ENCODE measurements at regions not wholly inside any gene's neighbourhood (a gene's known extent, or its start where the extent isn't known, plus 50 kb on each side); places are given as distances from the start of the nearest gene placed in this dataset.
"Not testable (repeated sequence)": the region's sequence is repeated elsewhere in the genome, so short reads cannot be mapped to it uniquely, and the experiment has no call there.

DNA sequence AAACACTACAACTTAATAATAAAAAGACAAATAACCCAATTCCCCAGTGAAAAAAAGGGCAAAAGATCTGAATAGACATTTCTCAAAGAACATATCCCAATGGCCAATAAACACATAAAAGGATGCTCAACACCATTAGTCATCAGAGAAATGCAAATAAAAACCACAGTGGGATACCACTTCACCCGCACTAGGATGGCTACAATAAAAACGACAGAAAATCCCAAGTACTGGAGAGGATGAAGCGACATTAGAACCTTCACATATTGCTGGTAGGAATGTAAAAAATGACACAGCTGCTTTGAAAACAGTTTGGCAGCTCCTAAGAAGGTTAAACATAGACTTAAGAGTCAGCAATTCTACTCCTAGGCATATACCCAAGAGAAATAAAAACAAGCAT, 140.6 kb upstream of the ARX start:
- DNase-seq (ENCODE audit: low spot score) (no peak), ATAC-seq (no peak)
- intact Hi-C loops (cut with DNase I) = no loop called here

DNA sequence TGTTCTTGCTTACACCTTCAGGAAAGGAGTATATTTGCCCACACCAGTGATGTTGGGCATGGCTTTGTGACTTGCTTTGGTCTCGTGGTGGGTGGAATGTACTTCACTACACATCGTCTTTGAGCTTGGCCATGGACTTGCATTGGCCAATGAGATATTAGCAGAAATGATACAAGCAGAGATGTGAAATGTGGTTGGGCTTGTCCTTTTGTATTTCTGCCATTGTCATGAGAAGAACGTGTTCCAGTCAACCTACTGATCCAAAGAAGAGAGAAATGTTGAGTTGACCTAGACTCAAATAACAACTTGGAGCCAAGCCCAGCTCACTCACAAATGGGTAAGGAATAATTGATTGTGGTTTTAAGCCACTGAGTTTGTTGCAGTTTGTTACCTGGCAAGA, 138.4 kb upstream of the ARX start:
- ATAC-seq (no peak), DNase-seq (ENCODE audit: low spot score) (no peak)
- intact Hi-C loops (cut with DNase I) = no loop called here

DNA sequence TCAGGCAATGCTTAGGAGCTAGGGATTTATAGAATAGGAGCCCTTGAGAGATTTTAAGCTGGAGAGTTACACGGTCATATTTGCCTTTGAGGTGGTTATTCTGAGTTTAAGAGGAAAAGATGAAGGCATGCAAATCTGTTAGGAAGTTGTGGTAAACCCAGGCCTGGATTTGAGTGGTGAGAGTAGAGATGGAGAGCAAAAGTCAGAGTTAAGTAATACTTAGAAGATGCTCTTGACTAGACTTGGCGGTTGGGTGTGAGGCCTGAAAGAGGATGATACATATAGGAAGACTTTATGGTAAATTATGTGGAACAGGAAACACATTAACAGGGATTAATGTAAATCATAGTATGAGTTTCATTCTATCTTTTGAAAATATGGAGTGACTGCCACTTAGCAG, 136.0 kb upstream of the ARX start:
- no peak for DNase-seq (ENCODE audit: low spot score)
- no peak for ATAC-seq
- intact Hi-C loops (cut with DNase I) = no loop called here

DNA sequence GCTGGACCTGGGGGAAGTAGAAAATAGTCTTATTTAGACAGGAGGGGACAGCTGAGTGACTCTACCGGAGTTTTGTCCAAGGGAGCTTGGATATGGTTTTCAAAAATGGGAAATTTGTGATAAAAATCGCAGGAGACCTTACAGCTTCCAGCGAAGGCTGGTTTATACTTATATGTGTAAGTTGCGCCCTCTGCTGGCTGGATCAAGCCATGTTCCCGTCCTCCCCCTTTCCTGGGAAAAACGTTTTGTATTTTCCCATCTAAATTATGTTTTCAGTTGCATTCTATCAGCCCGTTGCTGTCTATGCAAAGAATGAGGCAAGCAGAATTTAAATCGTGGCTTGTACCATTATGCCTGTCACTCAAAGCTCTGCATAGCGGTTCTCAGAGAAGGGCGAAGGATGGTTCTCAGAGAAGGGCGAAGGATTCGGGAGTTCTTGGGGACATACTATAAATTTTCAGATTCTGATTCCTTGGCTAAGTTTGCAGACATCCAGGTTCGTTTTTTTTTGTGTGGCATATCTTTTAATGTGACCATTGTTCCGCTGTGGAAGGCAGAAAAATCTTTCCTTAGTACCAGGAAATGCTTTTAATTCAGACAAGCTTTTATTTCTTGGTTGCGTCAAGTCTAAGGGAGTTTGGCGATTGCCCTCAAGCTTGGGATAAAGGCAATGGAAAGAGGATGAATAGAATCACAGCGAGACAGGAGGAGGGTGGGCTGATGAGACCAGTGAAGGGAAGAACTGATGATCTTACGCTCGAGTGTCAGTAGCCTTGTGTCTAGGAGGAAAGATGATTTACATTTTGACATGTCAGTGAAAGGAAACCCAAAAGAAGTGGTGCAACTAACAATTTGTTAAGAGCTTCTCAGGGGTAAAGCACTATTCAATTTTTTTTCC, 128.5 kb upstream of the ARX start:
- DNase-seq (ENCODE audit: low spot score) (peak; percentile 83), ATAC-seq (peak; percentile 77)
- intact Hi-C loops (cut with DNase I) = no loop called here

DNA sequence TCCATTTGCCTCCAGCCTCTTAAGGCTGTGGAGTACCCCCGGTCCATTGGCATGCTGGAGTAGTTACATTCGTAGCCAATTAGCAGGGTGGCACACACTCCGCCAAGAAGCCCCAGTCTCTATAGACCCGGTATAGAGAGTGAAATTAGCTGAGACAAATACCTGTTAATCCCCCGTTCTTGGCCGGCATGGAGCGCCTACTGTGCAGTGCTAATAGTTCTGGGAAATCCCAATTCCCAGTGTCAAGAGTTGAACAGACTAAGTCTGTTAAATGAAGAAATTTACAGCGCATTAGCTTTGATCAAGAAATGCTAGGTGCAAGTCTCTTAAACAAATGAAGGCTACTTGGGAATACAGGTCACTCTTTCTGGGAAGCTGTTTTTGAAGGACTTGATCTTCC, 127.8 kb upstream of the ARX start:
- DNase-seq (ENCODE audit: low spot score) (no peak), ATAC-seq (no peak)
- intact Hi-C loops (cut with DNase I) = no loop called here

DNA sequence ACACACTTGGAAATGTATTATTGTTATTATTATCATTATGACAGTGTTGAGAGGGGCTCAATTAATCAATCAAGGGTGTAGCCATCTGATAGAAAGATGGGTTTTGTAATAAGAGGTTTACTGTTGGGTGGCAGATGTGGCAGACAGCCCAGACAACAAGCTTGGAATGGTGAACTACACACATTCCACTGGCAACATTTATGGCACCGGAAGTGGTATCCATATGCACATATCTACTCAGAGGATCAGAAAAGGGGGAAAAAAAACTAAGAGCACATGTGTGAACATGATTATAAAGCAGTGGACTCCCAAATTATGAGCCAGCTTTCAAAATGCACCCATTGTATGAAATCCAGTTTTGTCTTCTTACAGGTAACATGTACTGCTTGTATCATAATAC, 125.9 kb upstream of the ARX start:
- ATAC-seq (no peak), DNase-seq (ENCODE audit: low spot score) (no peak)
- intact Hi-C loops (cut with DNase I) = no loop called here

DNA sequence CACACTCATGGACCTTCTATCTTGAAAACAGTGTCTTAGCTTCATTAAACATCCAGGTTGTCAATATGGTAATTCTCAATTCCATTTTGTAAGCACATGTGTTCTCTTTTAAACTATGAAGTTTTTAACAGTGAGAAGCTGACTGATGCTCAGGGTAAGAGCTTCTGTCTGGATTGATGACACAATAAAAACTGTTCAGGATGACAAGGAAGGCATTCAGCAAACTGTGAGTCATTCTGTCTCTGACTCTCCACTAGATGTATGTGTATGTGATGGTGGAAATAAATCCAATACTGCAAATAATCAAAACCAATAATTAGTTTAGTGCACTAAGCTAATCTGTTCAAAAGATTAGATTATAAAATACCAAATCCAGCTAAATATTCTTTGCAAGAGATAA, 115.3 kb upstream of the ARX start:
- no peak for DNase-seq (ENCODE audit: low spot score)
- ATAC-seq = no peak
- intact Hi-C loops (cut with DNase I) = no loop called here

DNA sequence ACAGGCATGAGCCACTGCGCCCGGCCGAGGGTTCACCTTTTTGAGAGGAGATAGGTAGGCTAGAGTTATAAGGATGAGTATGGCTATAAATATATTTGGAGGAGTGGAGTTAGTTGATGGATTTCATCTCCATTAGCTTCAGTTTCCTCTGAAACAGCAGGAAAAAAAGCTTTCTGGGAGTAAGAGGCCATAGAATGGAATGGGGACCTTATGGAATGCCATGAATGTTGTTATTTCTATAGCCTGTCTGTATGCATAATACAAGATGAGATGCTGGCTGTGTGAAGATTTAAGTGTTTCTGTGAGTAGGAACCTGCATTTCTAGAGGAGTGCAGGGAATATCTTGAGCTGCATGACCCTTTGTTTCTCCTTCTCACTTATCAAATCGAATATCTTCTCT, 114.9 kb upstream of the ARX start:
- DNase-seq (ENCODE audit: low spot score) = no peak
- ATAC-seq = no peak
- intact Hi-C loops (cut with DNase I) = no loop called here

DNA sequence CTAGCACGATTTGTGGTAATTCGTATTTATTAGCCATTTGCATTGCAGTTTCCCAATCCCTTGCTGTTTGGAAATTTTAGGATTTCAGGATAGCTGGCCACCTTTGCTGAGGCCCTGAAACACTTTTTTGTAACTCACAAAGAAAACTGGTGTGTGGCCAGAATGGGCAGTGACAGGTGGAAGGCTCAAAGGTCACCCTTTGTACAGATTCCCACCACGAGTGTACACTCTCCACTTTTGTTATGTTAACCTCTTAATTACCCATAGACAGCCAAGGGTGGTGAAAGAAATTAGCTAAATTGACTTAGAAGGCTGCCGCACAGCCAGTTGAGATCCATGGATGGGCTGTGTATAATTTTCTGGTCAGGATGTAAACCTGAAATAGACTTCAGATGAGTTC, 109.7 kb upstream of the ARX start:
- intact Hi-C loops (cut with DNase I) = no loop called here
- DNase-seq (ENCODE audit: low spot score) = no peak
- no peak for ATAC-seq

DNA sequence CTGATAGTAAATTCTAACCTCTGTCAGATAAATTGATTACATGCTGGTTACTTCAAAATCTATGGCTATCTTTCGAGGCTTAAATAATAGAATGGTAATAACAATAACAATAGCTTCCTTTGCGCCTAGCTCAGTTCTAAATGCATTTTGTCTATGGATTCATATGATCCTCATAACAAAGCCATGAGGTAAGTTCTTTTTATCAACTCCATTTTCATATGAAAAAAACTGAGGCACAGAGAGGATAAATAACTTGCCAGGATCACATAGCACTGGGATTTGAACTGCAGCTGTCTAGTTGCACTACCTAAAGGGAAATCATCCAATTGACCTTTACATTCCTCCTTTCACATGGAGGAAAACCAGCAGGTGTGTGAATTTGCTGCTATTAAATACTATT, 108.6 kb upstream of the ARX start:
- intact Hi-C loops (cut with DNase I) = no loop called here
- ATAC-seq (no peak), DNase-seq (ENCODE audit: low spot score) (no peak)

DNA sequence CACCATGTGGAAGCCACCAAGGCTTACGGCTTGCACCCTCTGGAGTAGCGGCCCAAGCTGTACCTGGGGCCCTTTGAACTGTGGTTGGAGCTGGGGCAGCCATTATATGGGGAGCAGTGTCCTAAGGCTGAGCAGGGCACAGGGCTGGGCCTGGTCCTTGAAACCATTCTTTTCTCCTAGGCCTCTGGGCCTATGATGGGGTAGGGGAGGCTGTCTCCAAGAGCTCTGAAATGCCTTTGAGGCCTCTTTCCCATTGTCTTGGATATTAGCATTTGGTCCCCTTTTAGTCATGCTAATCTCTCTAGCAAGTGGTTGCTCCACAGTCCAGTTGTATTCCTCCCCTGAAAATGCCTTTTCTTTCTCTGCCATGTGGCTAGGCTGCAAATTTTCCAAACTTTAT, 96.4 kb upstream of the ARX start:
- intact Hi-C loops (cut with DNase I) = no loop called here
- ATAC-seq = no peak
- DNase-seq (ENCODE audit: low spot score) = no peak

DNA sequence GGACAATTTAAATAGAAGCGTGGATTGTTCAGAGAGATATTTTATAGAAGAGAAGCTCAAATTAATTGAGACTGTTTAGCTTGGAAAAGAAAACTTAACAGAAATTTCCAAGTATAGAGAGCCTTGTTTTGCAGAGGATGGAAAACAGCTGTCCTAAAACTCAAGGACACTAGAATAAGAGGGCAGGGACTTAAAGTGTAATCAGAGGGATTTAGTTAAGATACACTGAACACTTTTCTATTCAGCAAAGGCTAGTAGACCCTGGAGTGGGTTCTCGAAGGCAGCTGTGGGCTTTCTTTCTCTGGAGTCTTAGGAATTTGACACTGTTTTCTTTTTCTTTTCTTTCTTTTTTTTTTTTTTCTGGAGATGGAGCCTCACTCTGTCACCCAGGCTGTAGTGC, 92.7 kb upstream of the ARX start:
- DNase-seq (ENCODE audit: low spot score) = no peak
- ATAC-seq = no peak
- intact Hi-C loops (cut with DNase I) = no loop called here

DNA sequence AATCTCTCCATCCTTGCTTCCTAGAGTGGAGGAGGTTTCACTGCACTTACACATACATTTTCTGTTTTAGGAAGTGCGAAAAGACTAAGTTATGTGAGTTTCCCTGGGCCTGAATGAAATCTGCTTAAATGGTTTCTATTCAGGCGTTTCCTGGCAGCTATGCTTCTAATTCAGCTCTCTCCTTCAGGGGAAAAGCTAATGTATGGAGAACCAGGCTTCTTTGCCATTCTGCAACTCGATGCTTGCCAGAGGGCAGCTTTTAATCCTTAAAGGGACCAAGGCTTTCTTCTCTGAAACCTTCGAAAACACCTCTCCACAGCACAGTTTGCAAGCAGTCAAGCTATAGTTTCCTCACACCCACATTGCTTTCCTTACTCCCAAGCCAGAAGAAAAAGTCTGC, 89.5 kb upstream of the ARX start:
- intact Hi-C loops (cut with DNase I) = no loop called here
- ATAC-seq (no peak), DNase-seq (ENCODE audit: low spot score) (no peak)

DNA sequence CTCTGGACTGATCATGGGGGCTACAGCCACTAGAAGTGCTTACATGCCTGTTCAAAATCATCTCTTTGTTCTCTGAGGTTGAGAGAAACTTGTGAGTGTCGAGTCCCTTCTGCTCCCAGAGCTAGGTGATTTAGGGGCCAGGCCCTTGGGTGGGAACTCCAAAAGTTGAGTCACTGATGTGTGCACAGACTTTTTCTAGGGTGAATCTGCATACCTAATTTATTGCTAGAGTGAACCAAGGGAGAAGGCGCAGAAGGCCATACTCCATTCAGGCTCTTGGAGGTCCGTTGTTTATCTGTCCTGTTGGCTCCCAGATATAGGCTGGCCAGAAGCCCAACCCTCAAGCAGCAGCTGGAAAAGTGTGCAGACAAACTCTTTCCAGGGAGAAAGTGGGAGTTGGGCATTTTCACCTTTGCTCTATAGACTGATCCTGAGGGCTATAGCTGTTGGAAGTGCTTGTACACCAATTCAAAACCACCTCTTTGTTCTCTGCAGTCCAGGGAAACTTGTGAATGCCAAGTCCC, 80.8 kb upstream of the ARX start:
- DNase-seq (ENCODE audit: low spot score) (no peak), ATAC-seq (no peak)
- intact Hi-C loops (cut with DNase I) = no loop called here

DNA sequence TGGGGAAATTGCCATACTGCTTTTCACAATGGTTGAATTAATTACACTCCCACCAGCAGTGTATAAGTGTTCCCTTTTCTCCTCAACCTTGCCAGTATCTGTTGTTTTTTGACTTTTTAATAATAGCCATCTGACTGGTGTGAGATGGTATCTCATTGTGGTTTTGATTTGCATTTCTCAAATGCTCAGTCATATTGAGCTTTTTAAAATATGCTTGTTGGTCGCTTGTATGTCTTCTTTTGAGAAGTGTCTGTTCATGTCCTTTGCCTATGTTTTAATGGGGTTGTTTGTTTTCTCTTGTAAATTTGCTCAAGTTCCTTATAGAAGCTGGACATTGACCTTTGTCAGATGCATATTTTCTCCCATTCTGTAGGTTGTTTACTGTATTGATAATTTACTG, 75.4 kb upstream of the ARX start:
- ATAC-seq; DNase-seq (ENCODE audit: low spot score): not testable (repeated sequence)
- intact Hi-C loops (cut with DNase I) = loop anchor here (5.0 kb wide), 1 partner anchor 386 kb away; no protein-coding TSS in a partner anchor

DNA sequence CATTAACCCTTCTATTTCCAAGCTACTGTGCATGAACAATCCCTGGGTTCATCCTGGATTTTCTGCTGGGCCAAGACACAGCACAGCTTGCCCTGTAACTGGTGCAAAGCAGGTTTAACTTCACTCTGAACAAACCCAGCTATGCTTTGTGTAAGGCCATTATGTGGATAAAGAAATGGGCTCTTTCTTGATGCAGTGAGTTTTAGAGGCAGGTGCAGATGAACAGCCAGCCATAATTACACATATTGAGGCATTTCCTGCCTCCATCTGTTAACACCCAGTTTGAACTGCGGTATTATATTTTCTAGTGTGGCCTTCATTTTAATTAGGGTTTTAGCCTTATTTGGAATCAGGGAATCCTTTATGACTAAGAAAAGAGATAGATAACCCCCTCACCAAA, 68.7 kb upstream of the ARX start:
- DNase-seq (ENCODE audit: low spot score) (no peak), ATAC-seq (no peak)
- intact Hi-C loops (cut with DNase I) = no loop called here

DNA sequence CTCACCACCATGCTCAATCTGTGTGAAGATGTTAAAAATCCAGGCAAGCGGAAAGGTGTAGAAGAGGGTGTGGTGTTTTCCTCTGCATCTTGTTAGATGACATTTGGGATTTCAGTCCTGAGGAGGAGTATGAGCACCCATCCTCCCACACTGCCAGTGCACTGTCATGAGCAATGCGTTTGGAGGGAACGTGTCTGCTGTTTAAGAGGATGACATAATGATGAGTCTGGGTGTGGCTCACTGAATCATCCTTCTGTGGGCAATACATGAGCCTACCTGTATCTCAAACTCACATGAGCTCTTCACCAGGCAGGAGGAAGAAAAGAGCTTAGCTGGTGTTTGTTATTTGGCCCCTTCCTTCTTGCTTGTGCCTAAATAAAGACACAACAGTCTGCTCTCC, 67.9 kb upstream of the ARX start:
- no peak for ATAC-seq
- no peak for DNase-seq (ENCODE audit: low spot score)
- intact Hi-C loops (cut with DNase I) = no loop called here

DNA sequence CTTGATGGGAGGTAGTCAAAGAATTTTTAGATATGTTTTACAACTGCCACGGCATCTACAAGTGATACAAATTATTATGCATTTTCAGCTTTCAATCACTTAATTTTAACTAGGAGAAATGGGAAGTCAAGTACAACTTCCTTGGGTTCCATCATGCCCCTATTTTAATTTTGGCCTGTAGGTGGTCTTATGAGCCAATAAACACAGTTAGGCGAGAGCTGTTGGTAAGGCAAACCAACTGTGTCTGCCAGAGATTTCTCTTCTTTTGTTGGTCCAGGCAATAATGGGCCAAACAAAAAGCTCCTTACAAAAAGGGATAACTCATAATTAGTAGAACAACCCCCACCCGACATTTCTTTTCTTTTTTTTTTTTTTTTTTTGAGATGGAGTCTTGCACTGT, 63.3 kb upstream of the ARX start:
- ATAC-seq = no peak
- intact Hi-C loops (cut with DNase I) = no loop called here

DNA sequence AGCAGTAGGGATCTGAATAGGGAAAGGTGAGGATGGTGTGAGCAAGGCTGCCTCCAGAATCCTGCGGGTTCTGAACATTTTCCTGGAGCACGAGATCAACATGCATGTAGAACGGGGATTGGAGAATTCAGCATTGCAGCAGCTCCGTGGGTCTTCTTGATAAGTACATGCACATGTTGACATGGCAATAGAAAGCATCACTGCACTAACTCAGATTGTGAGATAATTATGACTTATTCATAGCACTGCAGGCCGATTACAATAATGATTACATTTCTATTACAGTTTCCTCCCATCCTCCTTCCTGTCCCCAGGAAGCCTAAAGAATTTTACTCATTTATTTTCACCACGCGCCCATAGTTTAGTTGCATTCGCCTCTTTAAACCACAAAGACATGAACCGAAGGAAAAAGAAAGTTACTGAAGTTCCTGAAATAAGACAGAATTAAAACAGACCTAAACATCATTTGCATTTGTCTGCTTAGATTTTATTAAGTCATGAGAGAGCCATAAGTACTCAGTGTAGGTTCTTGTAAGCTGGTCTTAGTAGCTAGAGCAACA, 61.3 kb upstream of the ARX start:
- DNase-seq (ENCODE audit: low spot score) (no peak), ATAC-seq (no peak)
- intact Hi-C loops (cut with DNase I) = no loop called here

More for the DNA sequence above, 63.3 kb upstream of the ARX start:
- no peak for DNase-seq (ENCODE audit: low spot score)

DNA sequence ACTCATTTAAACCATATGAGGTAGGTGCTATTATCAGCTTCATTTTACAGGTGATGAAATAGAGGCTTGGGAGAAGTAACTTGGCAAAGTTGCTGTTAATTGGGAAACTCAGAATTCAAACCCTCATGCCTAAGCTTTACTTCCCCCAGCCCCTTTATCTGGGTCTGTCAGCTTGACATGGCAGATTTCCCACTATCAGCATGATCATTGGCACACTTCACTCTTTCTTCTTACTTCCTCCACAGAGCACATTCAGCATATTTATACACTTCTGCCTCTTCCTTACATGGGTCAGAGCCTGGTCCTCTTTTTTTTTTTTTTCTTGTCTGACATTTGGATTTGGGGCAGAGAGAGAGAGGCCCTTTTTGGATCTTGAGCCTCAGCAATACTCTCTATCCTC, 56.5 kb upstream of the ARX start:
- no peak for ATAC-seq
- intact Hi-C loops (cut with DNase I) = no loop called here
- DNase-seq (ENCODE audit: low spot score) = no peak

DNA sequence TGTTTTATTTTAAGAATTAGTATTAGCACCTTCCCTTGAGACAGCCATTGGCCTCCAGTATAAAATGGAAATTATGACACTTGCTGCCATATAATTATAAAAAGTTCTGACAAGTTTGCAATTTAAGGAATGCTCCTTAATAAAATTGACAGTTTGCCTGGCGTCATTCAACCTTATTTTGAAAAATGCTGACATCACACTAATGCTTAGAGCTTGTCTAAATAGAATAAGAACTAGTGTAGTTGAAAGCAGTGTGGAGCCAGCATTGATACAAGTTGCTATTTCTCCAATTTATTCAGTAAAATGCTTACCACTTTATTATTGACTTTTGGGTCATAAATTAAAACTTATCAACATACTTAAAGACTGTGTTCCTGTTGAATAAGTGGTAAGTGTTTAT, 54.3 kb upstream of the ARX start:
- ATAC-seq = no peak
- no peak for DNase-seq (ENCODE audit: low spot score)
- intact Hi-C loops (cut with DNase I) = no loop called here

Measured in sciatic nerve (tissue), 2 donors.